ENCODE measurements at regions not wholly inside any gene's neighbourhood (a gene's known extent, or its start where the extent isn't known, plus 50 kb on each side); places are given as distances from the start of the nearest gene placed in this dataset.

GRCh38 chr4:96145601-96146000 lies 305.7 kb downstream of the PDHA2 start:
- no peak overlapping the region for H3K4me3 ChIP-seq (ENCODE audit: low read length)
- H3K4me2 ChIP-seq (ENCODE audit: low read length), result no peak overlapping the region
- H3K27me3 ChIP-seq (ENCODE audit: control insufficient read depth, low read length), result no peaks in the 10 kb centered on the region
- H3F3A ChIP-seq (ENCODE audit: control insufficient read depth, insufficient read depth), result no peaks in the 10 kb centered on the region
- no peaks in the 10 kb centered on the region for H3K4me1 ChIP-seq (ENCODE audit: control insufficient read depth, low read length)
- TF ChIP-seq EZH2phosphoT487 (IDR thresholded peaks at IDR 0.05; ENCODE audit: borderline replicate concordance, low read length) (no peak), CTCF (IDR thresholded peaks at IDR 0.05; ENCODE audit: low read depth, low read length, poor library complexity, severe bottlenecking) (no peak)
- no peak overlapping the region for H3K27ac ChIP-seq (ENCODE audit: low read depth, low read length)
- no peaks in the 10 kb centered on the region for H3K79me2 ChIP-seq (ENCODE audit: control insufficient read depth, low read length)
- no peaks in the 10 kb centered on the region for H4K20me1 ChIP-seq (ENCODE audit: control insufficient read depth, insufficient read depth, low read depth, low read length)
- no peaks in the 10 kb centered on the region for H3K9me3 ChIP-seq (ENCODE audit: control insufficient read depth, insufficient read depth, low read length)
- H3K36me3 ChIP-seq (ENCODE audit: control insufficient read depth, low read length), result no peaks in the 10 kb centered on the region
- H3K9me2 ChIP-seq (replicated peaks; ENCODE audit: control insufficient read depth, low read length), result no peaks in the 10 kb centered on the region

GRCh38 chr4:96146686-96147085 lies 306.8 kb downstream of the PDHA2 start:
- Histone ChIP-seq H3K36me3 (ENCODE audit: control insufficient read depth, low read length) (no peaks in the 10 kb centered on the region), H3K9me2 (replicated peaks; ENCODE audit: control insufficient read depth, low read length) (no peaks in the 10 kb centered on the region), H3K27me3 (ENCODE audit: control insufficient read depth, low read length) (no peaks in the 10 kb centered on the region), H4K20me1 (ENCODE audit: control insufficient read depth, insufficient read depth, low read depth, low read length) (no peaks in the 10 kb centered on the region), H3K9me3 (ENCODE audit: control insufficient read depth, insufficient read depth, low read length) (no peaks in the 10 kb centered on the region), H3K79me2 (ENCODE audit: control insufficient read depth, low read length) (no peaks in the 10 kb centered on the region), H3K27ac (ENCODE audit: low read depth, low read length) (no peak overlapping the region), H3F3A (ENCODE audit: control insufficient read depth, insufficient read depth) (no peaks in the 10 kb centered on the region), H3K4me1 (ENCODE audit: control insufficient read depth, low read length) (no peaks in the 10 kb centered on the region), H3K4me3 (ENCODE audit: low read length) (no peak overlapping the region), H3K4me2 (ENCODE audit: low read length) (no peak overlapping the region)
- TF ChIP-seq CTCF (IDR thresholded peaks at IDR 0.05; ENCODE audit: low read depth, low read length, poor library complexity, severe bottlenecking) (no peak), EZH2phosphoT487 (IDR thresholded peaks at IDR 0.05; ENCODE audit: borderline replicate concordance, low read length) (no peak)

GRCh38 chr4:96149894-96150293 lies 310.0 kb downstream of the PDHA2 start:
- Histone ChIP-seq H3K27ac (ENCODE audit: low read depth, low read length) (no peak overlapping the region), H4K20me1 (ENCODE audit: control insufficient read depth, insufficient read depth, low read depth, low read length) (no peaks in the 10 kb centered on the region), H3K4me2 (ENCODE audit: low read length) (no peak overlapping the region), H3K9me2 (replicated peaks; ENCODE audit: control insufficient read depth, low read length) (no peaks in the 10 kb centered on the region; the same call in 1 of the 2 replicates), H3F3A (ENCODE audit: control insufficient read depth, insufficient read depth) (no peaks in the 10 kb centered on the region), H3K4me3 (ENCODE audit: low read length) (no peak overlapping the region), H3K27me3 (ENCODE audit: control insufficient read depth, low read length) (no peaks in the 10 kb centered on the region), H3K36me3 (ENCODE audit: control insufficient read depth, low read length) (no peaks in the 10 kb centered on the region), H3K9me3 (ENCODE audit: control insufficient read depth, insufficient read depth, low read length) (no peaks in the 10 kb centered on the region), H3K79me2 (ENCODE audit: control insufficient read depth, low read length) (no peaks in the 10 kb centered on the region), H3K4me1 (ENCODE audit: control insufficient read depth, low read length) (no peaks in the 10 kb centered on the region)
- TF ChIP-seq EZH2phosphoT487 (IDR thresholded peaks at IDR 0.05; ENCODE audit: borderline replicate concordance, low read length) (no peak), CTCF (IDR thresholded peaks at IDR 0.05; ENCODE audit: low read depth, low read length, poor library complexity, severe bottlenecking) (no peak)

GRCh38 chr4:96150466-96150865 lies 310.6 kb downstream of the PDHA2 start:
- H3K79me2 ChIP-seq (ENCODE audit: control insufficient read depth, low read length), result no peaks in the 10 kb centered on the region
- H3K27ac ChIP-seq (ENCODE audit: low read depth, low read length), result no peak overlapping the region
- H3K27me3 ChIP-seq (ENCODE audit: control insufficient read depth, low read length), result no peaks in the 10 kb centered on the region
- no peaks in the 10 kb centered on the region for H3K9me3 ChIP-seq (ENCODE audit: control insufficient read depth, insufficient read depth, low read length)
- H4K20me1 ChIP-seq (ENCODE audit: control insufficient read depth, insufficient read depth, low read depth, low read length), result no peaks in the 10 kb centered on the region
- no peak overlapping the region for H3K4me2 ChIP-seq (ENCODE audit: low read length)
- no peaks in the 10 kb centered on the region for H3F3A ChIP-seq (ENCODE audit: control insufficient read depth, insufficient read depth)
- H3K4me3 ChIP-seq (ENCODE audit: low read length), result no peak overlapping the region
- no peaks in the 10 kb centered on the region for H3K4me1 ChIP-seq (ENCODE audit: control insufficient read depth, low read length)
- H3K9me2 ChIP-seq (replicated peaks; ENCODE audit: control insufficient read depth, low read length), result no peaks in the 10 kb centered on the region; the same call in 1 of the 2 replicates
- no peaks in the 10 kb centered on the region for H3K36me3 ChIP-seq (ENCODE audit: control insufficient read depth, low read length)
- TF ChIP-seq EZH2phosphoT487 (IDR thresholded peaks at IDR 0.05; ENCODE audit: borderline replicate concordance, low read length) (no peak), CTCF (IDR thresholded peaks at IDR 0.05; ENCODE audit: low read depth, low read length, poor library complexity, severe bottlenecking) (no peak)

Data from DOHH2 (cell line).